Mesothelial cell of epicardium (in vitro differentiated cells): ENCODE measurements at regions not wholly inside any gene's neighbourhood (a gene's known extent, or its start where the extent isn't known, plus 50 kb on each side); places are given as distances from the start of the nearest gene placed in this dataset.

Experiments
- DNase-seq, 2 experiments: peaks; one replicate each; pipeline ENCODE4 v3.0.0; 2021; ENCODE audit warnings: low spot score in 2 of 2; ENCODE audit not compliant: unreplicated experiment in 2 of 2
- H3K27ac Mint-ChIP-seq: 2 replicates; pipeline ENCODE4 v1.8.0; 2021; ENCODE audit warnings: mixed read lengths
- H3K27me3 Mint-ChIP-seq: 2 replicates; pipeline ENCODE4 v1.8.0; 2021; ENCODE audit warnings: low read depth, mixed read lengths
- H3K36me3 Mint-ChIP-seq: 2 replicates; pipeline ENCODE4 v1.8.0; 2021; ENCODE audit warnings: mixed read lengths
- H3K4me1 Mint-ChIP-seq: 2 replicates; pipeline ENCODE4 v1.8.0; 2021; ENCODE audit warnings: mixed read lengths
- H3K4me3 Mint-ChIP-seq: 2 replicates; pipeline ENCODE4 v1.8.0; 2021; ENCODE audit warnings: mild to moderate bottlenecking, moderate library complexity, mixed read lengths
- H3K9me3 Mint-ChIP-seq: 2 replicates; pipeline ENCODE4 v1.8.0; 2021; ENCODE audit warnings: mixed read lengths
- TF ChIP-seq, protein P1 (sequence below): fragments of 200-600 bp; sonication (generic); IDR thresholded peaks from one replicate; pipeline ENCODE4 v1.5.0; 2021; ENCODE audit warnings: antibody characterized with exemption; ENCODE audit not compliant: unreplicated experiment

DNA sequence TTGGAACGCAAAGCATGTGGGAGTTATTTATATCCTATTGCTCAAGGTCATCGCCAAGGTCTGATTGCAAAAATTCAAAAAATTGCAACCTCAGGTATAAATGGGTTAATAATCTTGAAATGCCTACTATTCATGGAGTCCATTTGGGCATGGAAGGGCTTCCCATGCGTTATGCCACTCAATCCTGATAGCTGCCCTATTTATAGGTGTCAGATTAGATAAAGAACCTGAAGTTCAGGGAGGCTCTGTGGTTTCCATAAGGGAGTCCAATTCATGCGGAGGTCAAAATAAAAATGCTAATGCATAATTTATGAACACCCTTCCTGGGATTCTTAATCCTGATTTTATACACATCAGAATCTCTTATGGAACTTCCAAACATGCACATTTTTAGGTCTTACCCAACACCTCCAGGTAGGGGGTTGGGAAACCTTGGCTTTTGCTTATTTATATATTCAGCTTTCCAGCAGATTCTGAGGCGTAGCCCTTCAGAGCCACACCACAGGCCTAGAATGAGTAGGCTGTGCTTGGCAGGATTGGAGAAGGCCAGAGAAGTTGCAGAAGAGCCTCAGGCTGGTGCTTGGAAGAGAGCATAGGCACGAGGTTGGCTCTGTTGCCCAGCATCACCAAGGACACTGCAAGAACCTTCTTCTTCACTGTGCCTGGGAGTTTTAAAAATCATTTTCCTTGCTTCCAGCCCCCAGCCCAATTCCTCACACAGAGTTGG is 324.4 kb upstream of the CFAP20DC start:
- Mint-ChIP-seq H3K36me3 (no peaks in the 10 kb centered on the region), H3K4me1 (no peaks in the 10 kb centered on the region), H3K27ac (no peak overlapping the region), H3K27me3 (peaks cover 45% of the 10 kb centered on the region), H3K4me3 (no peak overlapping the region), H3K9me3 (peaks cover 5% of the 10 kb centered on the region)
- no peak for DNase-seq
- TF ChIP-seq, protein P1, sequence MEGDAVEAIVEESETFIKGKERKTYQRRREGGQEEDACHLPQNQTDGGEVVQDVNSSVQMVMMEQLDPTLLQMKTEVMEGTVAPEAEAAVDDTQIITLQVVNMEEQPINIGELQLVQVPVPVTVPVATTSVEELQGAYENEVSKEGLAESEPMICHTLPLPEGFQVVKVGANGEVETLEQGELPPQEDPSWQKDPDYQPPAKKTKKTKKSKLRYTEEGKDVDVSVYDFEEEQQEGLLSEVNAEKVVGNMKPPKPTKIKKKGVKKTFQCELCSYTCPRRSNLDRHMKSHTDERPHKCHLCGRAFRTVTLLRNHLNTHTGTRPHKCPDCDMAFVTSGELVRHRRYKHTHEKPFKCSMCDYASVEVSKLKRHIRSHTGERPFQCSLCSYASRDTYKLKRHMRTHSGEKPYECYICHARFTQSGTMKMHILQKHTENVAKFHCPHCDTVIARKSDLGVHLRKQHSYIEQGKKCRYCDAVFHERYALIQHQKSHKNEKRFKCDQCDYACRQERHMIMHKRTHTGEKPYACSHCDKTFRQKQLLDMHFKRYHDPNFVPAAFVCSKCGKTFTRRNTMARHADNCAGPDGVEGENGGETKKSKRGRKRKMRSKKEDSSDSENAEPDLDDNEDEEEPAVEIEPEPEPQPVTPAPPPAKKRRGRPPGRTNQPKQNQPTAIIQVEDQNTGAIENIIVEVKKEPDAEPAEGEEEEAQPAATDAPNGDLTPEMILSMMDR, result no peak

DNA sequence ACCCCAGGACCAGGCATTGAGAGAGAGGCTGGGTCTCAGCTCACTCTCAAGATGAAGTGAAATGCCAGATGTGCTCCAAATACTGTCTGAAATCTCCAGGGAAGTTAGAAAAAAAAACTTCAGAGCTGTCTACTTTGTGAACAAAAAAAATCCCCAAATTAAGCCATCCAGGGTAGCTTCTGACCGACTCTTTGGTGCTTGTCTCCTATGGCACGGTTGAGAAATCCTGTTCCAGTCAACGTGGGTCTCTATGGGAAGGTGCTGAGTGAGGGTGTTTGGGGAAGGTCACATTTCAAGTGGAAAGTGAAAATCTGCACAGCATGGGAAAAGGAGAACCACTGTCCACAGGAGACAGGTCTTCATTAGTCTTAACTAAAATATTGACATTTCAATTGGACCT is 322.5 kb upstream of the CFAP20DC start:
- TF ChIP-seq, protein P1, result no peak
- Mint-ChIP-seq H3K4me3 (no peak overlapping the region), H3K36me3 (no peaks in the 10 kb centered on the region), H3K27me3 (peaks cover 30% of the 10 kb centered on the region), H3K9me3 (peaks cover 5% of the 10 kb centered on the region), H3K27ac (no peak overlapping the region), H3K4me1 (peaks cover 2% of the 10 kb centered on the region)
- DNase-seq, result no peak

DNA sequence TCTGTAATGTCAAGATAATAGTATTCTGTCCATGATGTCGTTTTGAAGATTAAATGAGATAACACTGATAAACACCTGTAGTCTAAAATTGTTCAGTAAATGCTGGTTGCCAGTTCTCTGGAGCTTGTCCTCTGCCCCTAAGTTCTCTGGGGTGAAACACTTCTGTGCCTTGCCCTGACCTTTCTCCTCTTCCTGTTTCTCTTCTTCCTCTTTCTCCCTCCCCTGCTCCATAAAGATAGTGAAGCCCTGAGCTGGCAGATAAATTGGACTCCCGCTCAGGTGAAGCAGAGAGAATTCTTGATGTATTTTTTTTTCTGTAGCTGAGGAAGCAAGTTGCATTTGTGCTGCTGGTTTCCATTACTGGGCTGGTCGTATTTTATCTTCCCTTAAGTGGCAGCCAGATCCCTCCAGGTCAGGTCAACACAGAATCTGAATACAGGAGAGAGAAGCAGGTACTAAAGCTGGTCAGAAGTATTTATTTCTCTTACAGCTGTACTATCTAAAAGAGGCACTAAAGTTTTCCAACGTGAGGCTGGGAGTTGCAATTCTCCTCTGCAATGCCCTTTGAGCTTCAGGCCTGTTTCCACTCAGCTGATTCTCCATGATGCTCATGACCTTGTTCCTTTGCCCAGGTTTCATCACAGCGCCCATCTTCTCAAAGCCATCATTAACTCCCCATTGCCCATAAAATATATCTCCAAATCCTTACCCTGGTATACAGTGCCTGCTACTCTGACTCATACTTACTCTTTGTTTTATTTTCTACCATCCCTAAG is 319.3 kb upstream of the CFAP20DC start:
- no peak overlapping the region for H3K27ac Mint-ChIP-seq
- no peak for DNase-seq

DNA sequence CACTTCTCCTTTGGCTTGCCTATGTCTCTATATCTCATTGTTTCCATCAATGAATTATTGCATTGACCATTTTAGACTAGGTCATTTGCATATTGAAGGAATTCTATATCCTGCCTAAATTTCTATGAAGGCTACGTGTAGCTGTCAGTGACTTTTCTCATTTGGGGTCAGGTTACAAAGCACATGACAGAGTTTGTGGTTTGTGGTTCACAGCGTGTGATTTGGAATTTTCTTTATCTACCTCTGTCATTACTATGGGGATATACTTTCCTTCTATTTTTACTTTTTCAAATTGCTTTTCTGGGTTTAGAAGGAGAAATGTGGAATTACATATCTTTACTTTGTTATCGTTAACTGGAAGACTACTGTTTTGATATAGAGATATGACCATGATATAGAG is 317.3 kb upstream of the CFAP20DC start:
- TF ChIP-seq, protein P1, result no peak
- H3K9me3 Mint-ChIP-seq, result peaks cover 9% of the 10 kb centered on the region
- peaks cover 5% of the 10 kb centered on the region for H3K4me1 Mint-ChIP-seq
- no peak for DNase-seq
- no peak overlapping the region for H3K4me3 Mint-ChIP-seq
- no peak overlapping the region for H3K27ac Mint-ChIP-seq
- peaks cover 6% of the 10 kb centered on the region for H3K27me3 Mint-ChIP-seq
- H3K36me3 Mint-ChIP-seq, result no peaks in the 10 kb centered on the region

More for the DNA sequence above, 319.3 kb upstream of the CFAP20DC start:
- H3K4me3 Mint-ChIP-seq, result no peak overlapping the region
- peaks cover 16% of the 10 kb centered on the region for H3K27me3 Mint-ChIP-seq
- H3K4me1 Mint-ChIP-seq, result peaks cover 5% of the 10 kb centered on the region
- no peaks in the 10 kb centered on the region for H3K36me3 Mint-ChIP-seq
- TF ChIP-seq, protein P1, result no peak
- peaks cover 14% of the 10 kb centered on the region for H3K9me3 Mint-ChIP-seq

DNA sequence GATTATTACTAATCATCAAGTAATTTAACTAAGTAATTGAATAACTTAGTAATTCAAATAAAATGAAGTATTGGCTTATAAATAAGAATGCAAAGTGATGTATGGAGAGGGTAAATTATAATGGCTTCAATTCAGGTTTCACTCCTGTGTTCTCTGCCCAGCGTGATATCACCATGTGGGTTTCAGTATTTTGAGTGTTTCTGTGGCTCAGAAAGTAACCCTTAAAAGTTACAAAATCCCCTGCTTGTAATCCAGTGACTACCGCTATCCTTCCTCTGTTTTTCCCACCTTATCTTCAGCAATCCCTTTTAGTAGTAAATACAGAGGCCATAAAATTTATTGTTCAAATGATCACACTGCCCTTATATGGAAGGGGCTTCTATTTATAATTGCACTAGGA is 316.4 kb upstream of the CFAP20DC start:
- H3K9me3 Mint-ChIP-seq, result peaks cover 18% of the 10 kb centered on the region
- H3K4me3 Mint-ChIP-seq, result no peak overlapping the region
- H3K36me3 Mint-ChIP-seq, result no peaks in the 10 kb centered on the region
- no peak for DNase-seq
- peaks cover 5% of the 10 kb centered on the region for H3K4me1 Mint-ChIP-seq
- H3K27me3 Mint-ChIP-seq, result peaks cover 2% of the 10 kb centered on the region
- TF ChIP-seq, protein P1, result no peak
- H3K27ac Mint-ChIP-seq, result no peak overlapping the region
